PC-3 (cell line): ENCODE measurements at regions not wholly inside any gene's neighbourhood (a gene's known extent, or its start where the extent isn't known, plus 50 kb on each side); places are given as distances from the start of the nearest gene placed in this dataset.

Experiments used
- ATAC-seq: fragments of 200-7000 bp; cut with Tn5 transposase; 2 replicates; pipeline ENCODE4 v1.9.1; 2020; ENCODE audit warnings: mild to moderate bottlenecking, moderate library complexity
- BruUV-seq: library from RNA; stranded (reverse); fragments of 400-500 nt; replicated peaks from 2 replicates; lab custom pipeline; 2021; lab: Mats Ljungman, UMichigan
- CTCF ChIA-PET: fragments of 300-600 bp; sonication (Branson Sonifier 250); formaldehyde crosslinking; loops from one replicate; lab custom pipeline; 2022; ENCODE audit warnings: antibody characterized with exemption; lab: Charles Lee
- POLR2A ChIA-PET: fragments of 300-600 bp; sonication (Branson Sonifier 250); formaldehyde crosslinking; loops from one replicate; lab custom pipeline; 2022; ENCODE audit warnings: antibody characterized with exemption; ENCODE audit not compliant: unreplicated experiment; lab: Charles Lee
- DNase-seq: peaks from one replicate; pipeline ENCODE4 v3.0.0-alpha.2; 2015
- H2AFZ ChIP-seq: fragments of 300-600 bp; sonication (generic); 2 replicates; pipeline ENCODE4 v1.6.0; 2016; ENCODE audit warnings: antibody characterized with exemption, low read length
- H3F3A ChIP-seq: fragments of 300-600 bp; sonication (generic); one replicate; pipeline ENCODE4 v1.6.0; 2017; ENCODE audit warnings: antibody characterized with exemption, low read length, control low read depth, mild to moderate bottlenecking; ENCODE audit not compliant: unreplicated experiment
- H3K27ac ChIP-seq: fragments of 300-600 bp; sonication (generic); 2 replicates; pipeline ENCODE4 v1.5.1; 2016; ENCODE audit warnings: mild to moderate bottlenecking, low read length
- H3K27me3 ChIP-seq: fragments of 300-600 bp; sonication (generic); 2 replicates; pipeline ENCODE4 v1.6.1; 2016; ENCODE audit warnings: low read length, mixed read lengths
- H3K36me3 ChIP-seq: fragments of 300-600 bp; sonication (generic); 2 replicates; pipeline ENCODE4 v1.6.1; 2016; ENCODE audit warnings: low read depth, mixed run types, low read length, mixed read lengths
- H3K4me1 ChIP-seq: fragments of 300-600 bp; sonication (generic); 2 replicates; pipeline ENCODE4 v1.5.1; 2016; ENCODE audit warnings: low read length; ENCODE audit not compliant: insufficient read depth
- H3K4me2 ChIP-seq: fragments of 300-600 bp; sonication (generic); 2 replicates; pipeline ENCODE4 v1.6.0; 2016; ENCODE audit warnings: low read length
- H3K4me3 ChIP-seq: fragments of 300-600 bp; sonication (generic); 2 replicates; pipeline ENCODE4 v1.5.1; 2016; ENCODE audit warnings: mild to moderate bottlenecking, low read length, mixed read lengths
- H3K79me2 ChIP-seq: fragments of 300-600 bp; sonication (generic); 2 replicates; pipeline ENCODE4 v1.6.1; 2017; ENCODE audit warnings: low read length, mixed read lengths
- H3K9ac ChIP-seq: fragments of 300-600 bp; sonication (generic); 2 replicates; pipeline ENCODE4 v1.6.0; 2016; ENCODE audit warnings: mild to moderate bottlenecking, low read length
- H3K9me2 ChIP-seq: fragments of 300-600 bp; sonication (generic); replicated peaks from 2 replicates; pipeline ENCODE4 v1.6.1; 2016; ENCODE audit warnings: mixed run types, low read length, mixed read lengths
- H3K9me3 ChIP-seq: fragments of 300-600 bp; sonication (generic); 2 replicates; pipeline ENCODE4 v1.6.1; 2016; ENCODE audit warnings: low read length, mixed read lengths
- H4K20me1 ChIP-seq: fragments of 300-600 bp; sonication (generic); 2 replicates; pipeline ENCODE4 v1.6.1; 2016; ENCODE audit warnings: low read length, mixed read lengths
- CTCF ChIP-seq: fragments of 300-600 bp; sonication (generic); conservative IDR thresholded peaks from 2 replicates; pipeline ENCODE4 v1.5.1; 2017; ENCODE audit warnings: antibody characterized with exemption, low read depth, mild to moderate bottlenecking, low read length
- EZH2 ChIP-seq: fragments of 300-600 bp; sonication (generic); IDR thresholded peaks from one replicate; pipeline ENCODE4 v1.6.1; 2017; ENCODE audit warnings: antibody characterized with exemption, mild to moderate bottlenecking, low read length; ENCODE audit not compliant: unreplicated experiment
- EZH2phosphoT487 ChIP-seq: fragments of 300-600 bp; sonication (generic); IDR thresholded peaks from 2 replicates; pipeline ENCODE4 v1.6.1; 2018; ENCODE audit warnings: mild to moderate bottlenecking, antibody characterized with exemption, low read length, borderline replicate concordance
- intact Hi-C: fragments of 100-400 bp; cut with micrococcal nuclease; formaldehyde crosslinking; loops from 2 replicates; pipeline ENCODE4 v1.9.0; 2023

- ATAC-seq (no peak), DNase-seq (no peak)
- Histone ChIP-seq H3K4me2 (0 out of 2 replicates have a peak overlapping the region, but pooled peaks have one; percentile 0), H3K4me1 (peaks cover 25% of the 10 kb centered on the region), H3F3A (no peaks in the 10 kb centered on the region), H4K20me1 (no peaks in the 10 kb centered on the region), H3K79me2 (no peaks in the 10 kb centered on the region), H3K4me3 (no peak overlapping the region), H2AFZ (no peak overlapping the region), H3K9me2 (no peaks in the 10 kb centered on the region), H3K27me3 (no peaks in the 10 kb centered on the region), H3K9ac (no peak overlapping the region), H3K27ac (peak overlapping the region; percentile 37), H3K36me3 (no peaks in the 10 kb centered on the region), H3K9me3 (no peaks in the 10 kb centered on the region)
- TF ChIP-seq CTCF (no peak), EZH2phosphoT487 (no peak), EZH2 (no peak)
- no TSS peak for BruUV-seq
- CTCF ChIA-PET, result no interaction called here
- POLR2A ChIA-PET, result no interaction called here
- intact Hi-C loops, result no loop called here
Observed at GRCh38 chr4:79651456-79651855, 243.4 kb upstream of the GK2 start.

GRCh38 chr4:79650794-79651431, 242.9 kb upstream of the GK2 start:
- H3F3A ChIP-seq, result no peaks in the 10 kb centered on the region
- no peak for DNase-seq
- ATAC-seq, result peak; percentile 53
- H3K9me2 ChIP-seq, result no peaks in the 10 kb centered on the region
- TF ChIP-seq EZH2, result no peak
- TF ChIP-seq CTCF, result no peak
- no peak overlapping the region for H3K9ac ChIP-seq
- H2AFZ ChIP-seq, result no peak overlapping the region
- H3K4me1 ChIP-seq, result peaks cover 25% of the 10 kb centered on the region
- no peaks in the 10 kb centered on the region for H3K36me3 ChIP-seq
- no peaks in the 10 kb centered on the region for H4K20me1 ChIP-seq
- H3K9me3 ChIP-seq, result no peaks in the 10 kb centered on the region
- 0 out of 2 replicates have a peak overlapping the region, but pooled peaks have one; percentile 0 for H3K4me2 ChIP-seq
- H3K27ac ChIP-seq, result no peak overlapping the region; the same call in 1 of the 2 replicates
- H3K4me3 ChIP-seq, result no peak overlapping the region
- POLR2A ChIA-PET, result no interaction called here
- intact Hi-C loops, result no loop called here
- no TSS peak for BruUV-seq
- CTCF ChIA-PET, result no interaction called here
- no peaks in the 10 kb centered on the region for H3K27me3 ChIP-seq
- H3K79me2 ChIP-seq, result no peaks in the 10 kb centered on the region

- H3K4me2 ChIP-seq, result no peak overlapping the region
- H3K4me1 ChIP-seq, result peaks cover 25% of the 10 kb centered on the region
- no peak overlapping the region for H3K4me3 ChIP-seq
- TF ChIP-seq EZH2phosphoT487, result no peak
- no peak for TF ChIP-seq CTCF
- no peak for TF ChIP-seq EZH2
- H3K27ac ChIP-seq, result no peak overlapping the region
- H3K36me3 ChIP-seq, result no peaks in the 10 kb centered on the region
- no peaks in the 10 kb centered on the region for H3K9me2 ChIP-seq
- H4K20me1 ChIP-seq, result no peaks in the 10 kb centered on the region
- H3K79me2 ChIP-seq, result no peaks in the 10 kb centered on the region
- DNase-seq, result no peak
- intact Hi-C loops, result no loop called here
- H3K9me3 ChIP-seq, result no peaks in the 10 kb centered on the region
- no TSS peak for BruUV-seq
- no peaks in the 10 kb centered on the region for H3F3A ChIP-seq
- no peaks in the 10 kb centered on the region for H3K27me3 ChIP-seq
- H2AFZ ChIP-seq, result no peak overlapping the region
- POLR2A ChIA-PET, result no interaction called here
- H3K9ac ChIP-seq, result no peak overlapping the region
- no peak for ATAC-seq
- CTCF ChIA-PET, result no interaction called here
Observed at GRCh38 chr4:79650217-79650616, 242.2 kb upstream of the GK2 start.
